Epidermal melanocyte (primary cell): ENCODE measurements at regions not wholly inside any gene's neighbourhood (a gene's known extent, or its start where the extent isn't known, plus 50 kb on each side); places are given as distances from the start of the nearest gene placed in this dataset.
"Not testable (repeated sequence)": the region's sequence is repeated elsewhere in the genome, so short reads cannot be mapped to it uniquely, and the experiment has no call there.

Source experiments
- DNase-seq: peaks from one replicate; pipeline ENCODE4 v3.0.0; 2011; ENCODE audit warnings: low spot score; ENCODE audit not compliant: insufficient read length

- DNase-seq, result no peak
Observed at GRCh38 chr5:124894541-124894940, 148.1 kb upstream of the ZNF608 start.

GRCh38 chr5:124895236-124895635, 148.8 kb upstream of the ZNF608 start:
- DNase-seq, result no peak

GRCh38 chr5:124901081-124901480, 154.6 kb upstream of the ZNF608 start:
- DNase-seq, result no peak

GRCh38 chr5:124902097-124902821, 155.8 kb upstream of the ZNF608 start:
- no peak for DNase-seq

- no peak for DNase-seq
Observed at GRCh38 chr5:124905256-124906130, 159.1 kb upstream of the ZNF608 start.

GRCh38 chr5:124906339-124907097, 160.1 kb upstream of the ZNF608 start:
- DNase-seq, result peak; percentile 45

GRCh38 chr5:124907098-124907644, 160.7 kb upstream of the ZNF608 start:
- DNase-seq, result no peak

GRCh38 chr5:124908581-124909451, 162.4 kb upstream of the ZNF608 start:
- DNase-seq, result no peak

- no peak for DNase-seq
Observed at GRCh38 chr5:124909734-124910133, 163.3 kb upstream of the ZNF608 start.

- DNase-seq, result no peak
Observed at GRCh38 chr5:124910354-124911016, 164.0 kb upstream of the ZNF608 start.

GRCh38 chr5:124912638-124913328, 166.3 kb upstream of the ZNF608 start:
- no peak for DNase-seq

GRCh38 chr5:124913329-124913653, 166.9 kb upstream of the ZNF608 start:
- DNase-seq, result no peak

- not testable (repeated sequence) for DNase-seq
Observed at GRCh38 chr5:124916313-124916712, 169.9 kb upstream of the ZNF608 start.

- DNase-seq, result no peak
Observed at GRCh38 chr5:124918618-124919017, 172.2 kb upstream of the ZNF608 start.

GRCh38 chr5:124919076-124919475, 172.6 kb upstream of the ZNF608 start:
- DNase-seq, result no peak

- no peak for DNase-seq
Observed at GRCh38 chr5:124919747-124920525, 173.5 kb upstream of the ZNF608 start.

- DNase-seq, result no peak
Observed at GRCh38 chr5:124920909-124921666, 174.6 kb upstream of the ZNF608 start.

- no peak for DNase-seq
Observed at GRCh38 chr5:124921694-124922093, 175.3 kb upstream of the ZNF608 start.
